GM21526 (cell line): ENCODE measurements at regions not wholly inside any gene's neighbourhood (a gene's known extent, or its start where the extent isn't known, plus 50 kb on each side); places are given as distances from the start of the nearest gene placed in this dataset.
"Not testable (repeated sequence)": the region's sequence is repeated elsewhere in the genome, so short reads cannot be mapped to it uniquely, and the experiment has no call there.

Source experiments
- ATAC-seq: cut with Tn5 transposase; IDR thresholded peaks from one replicate; pipeline ENCODE4 v1.9.1; 2021; ENCODE audit warnings: moderate library complexity; ENCODE audit not compliant: unreplicated experiment, low FRiP score

DNA sequence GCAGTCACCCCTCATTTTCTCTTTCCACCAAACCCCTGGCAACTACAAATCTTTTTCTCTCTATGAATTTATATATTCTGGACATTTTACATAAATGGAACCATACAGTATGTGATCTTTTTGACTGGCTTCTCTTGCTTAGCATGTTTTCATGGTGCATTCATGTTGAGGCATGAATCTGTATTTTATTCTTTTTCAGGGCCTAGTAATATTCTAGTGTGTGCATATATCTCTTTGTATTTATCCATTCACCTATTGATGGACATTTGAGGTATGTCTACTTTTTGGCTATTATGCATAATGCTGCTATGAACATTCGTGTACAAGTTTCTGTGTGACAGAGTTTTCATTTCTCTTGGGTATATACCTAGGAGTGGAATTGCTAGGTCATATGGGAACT is 78.2 kb downstream of the HACD1 start:
- ATAC-seq, result no peak

DNA sequence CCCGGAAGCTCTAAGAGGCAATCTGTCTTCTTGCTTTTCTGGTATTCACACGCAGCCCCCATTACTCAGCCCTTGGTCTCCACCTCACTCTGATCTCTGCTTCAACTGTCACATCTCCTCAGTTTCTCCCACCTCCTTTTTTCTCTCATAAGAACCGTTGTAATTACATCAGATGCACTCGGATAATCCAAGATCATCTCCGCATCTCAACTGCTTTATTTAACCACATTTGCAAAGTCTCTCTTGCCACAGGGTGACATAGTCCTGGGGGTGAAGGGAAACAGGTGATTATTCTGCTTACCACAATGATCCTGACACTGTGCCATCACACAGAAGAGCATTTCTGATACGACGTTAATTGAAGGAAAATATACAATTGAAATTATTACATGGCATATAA is 79.9 kb downstream of the HACD1 start:
- ATAC-seq, result no peak

- ATAC-seq, result no peak
Measured at GRCh38 chr10:17536221-17536620, 81.0 kb downstream of the HACD1 start.

DNA sequence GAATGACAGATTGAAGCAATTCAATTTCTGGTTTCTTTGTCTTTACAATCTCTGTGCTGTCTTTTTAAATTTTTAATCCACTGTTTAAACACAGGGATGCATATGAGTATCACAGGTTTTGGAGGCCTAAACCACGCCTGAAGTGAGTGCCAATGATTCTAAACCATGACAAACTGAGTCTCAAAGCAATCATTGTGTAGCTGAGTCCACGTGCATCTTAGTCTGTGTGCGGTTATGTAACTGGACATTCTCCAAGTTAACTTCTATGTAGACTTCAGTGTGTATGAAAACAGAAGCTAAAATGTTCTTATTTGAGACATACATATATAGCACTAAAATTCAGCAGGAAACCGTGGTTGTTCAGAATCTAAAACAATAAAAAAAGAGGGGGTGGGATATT is 79.3 kb upstream of the ST8SIA6 start:
- no peak for ATAC-seq

DNA sequence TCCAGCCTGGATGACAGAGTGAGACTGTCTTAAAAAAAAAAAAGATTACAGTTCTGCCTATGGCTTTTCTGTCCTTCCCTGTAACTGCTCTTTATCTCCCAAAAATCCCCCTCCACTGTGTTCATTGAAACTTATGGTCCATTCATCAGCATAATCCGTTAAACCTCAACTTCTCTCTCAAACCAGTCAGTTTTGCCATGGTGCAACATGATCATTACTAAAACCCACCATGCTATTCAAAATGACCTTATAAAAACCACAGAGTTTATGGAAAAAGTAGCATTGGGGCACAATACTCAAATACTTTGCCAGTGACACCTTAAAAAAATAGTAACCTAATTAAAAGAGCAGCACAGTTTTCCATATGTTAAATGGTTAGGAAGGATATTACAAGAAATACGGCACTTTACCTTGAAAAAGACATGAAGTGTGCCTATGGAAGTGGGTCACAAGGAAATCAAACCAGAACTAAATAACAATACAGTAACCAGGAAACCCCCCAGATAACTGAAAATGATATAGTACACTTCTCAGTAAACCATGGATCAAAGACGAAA is 74.0 kb upstream of the ST8SIA6 start:
- no peak for ATAC-seq

- ATAC-seq, result no peak
Measured at GRCh38 chr10:17527514-17528146, 73.2 kb upstream of the ST8SIA6 start.

DNA sequence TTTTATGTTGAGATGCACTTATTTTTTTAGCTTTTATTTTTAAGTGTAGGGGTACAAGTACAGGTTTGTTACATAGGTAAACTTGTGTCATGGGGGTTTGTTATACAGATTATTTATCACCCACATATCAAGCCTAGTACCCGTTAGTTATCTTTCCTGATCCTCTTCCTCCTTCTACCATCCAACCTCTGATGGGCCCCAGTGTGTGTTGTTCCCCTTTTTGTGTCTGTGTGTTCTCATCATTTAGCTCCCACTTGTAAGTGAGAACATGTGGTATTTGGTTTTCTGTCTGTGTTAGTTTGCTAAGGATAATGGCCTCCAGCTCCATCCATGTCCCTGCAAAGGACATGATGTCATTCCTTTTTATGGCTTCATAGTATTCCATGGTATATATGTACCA is 72.2 kb upstream of the ST8SIA6 start:
- ATAC-seq, result not testable (repeated sequence)

GRCh38 chr10:17523917-17524316 is 69.5 kb upstream of the ST8SIA6 start:
- no peak for ATAC-seq

DNA sequence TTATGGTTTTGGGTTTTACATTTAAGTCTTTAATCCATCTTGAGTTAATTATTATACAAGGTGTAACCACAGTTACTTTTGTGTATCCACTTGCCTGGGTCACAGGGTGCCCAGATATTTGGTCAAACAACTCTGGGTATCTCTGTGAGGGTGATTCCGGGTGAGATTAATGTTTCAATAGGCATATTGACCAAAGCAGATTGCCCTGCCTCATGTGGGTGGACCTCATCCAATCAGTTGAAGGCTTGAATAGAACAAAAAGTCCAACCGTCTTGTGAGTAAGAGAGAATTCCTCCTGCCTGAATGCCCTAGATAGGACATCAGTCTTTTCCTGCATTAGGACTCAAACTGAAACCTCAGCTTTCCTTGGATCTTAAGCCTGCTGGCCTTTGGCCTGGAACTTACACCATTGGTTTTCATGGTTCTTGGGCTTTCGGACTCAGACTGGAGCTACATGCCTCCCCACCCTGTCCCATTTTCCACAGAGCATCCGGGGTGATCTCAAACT is 68.9 kb upstream of the ST8SIA6 start:
- ATAC-seq, result no peak

DNA sequence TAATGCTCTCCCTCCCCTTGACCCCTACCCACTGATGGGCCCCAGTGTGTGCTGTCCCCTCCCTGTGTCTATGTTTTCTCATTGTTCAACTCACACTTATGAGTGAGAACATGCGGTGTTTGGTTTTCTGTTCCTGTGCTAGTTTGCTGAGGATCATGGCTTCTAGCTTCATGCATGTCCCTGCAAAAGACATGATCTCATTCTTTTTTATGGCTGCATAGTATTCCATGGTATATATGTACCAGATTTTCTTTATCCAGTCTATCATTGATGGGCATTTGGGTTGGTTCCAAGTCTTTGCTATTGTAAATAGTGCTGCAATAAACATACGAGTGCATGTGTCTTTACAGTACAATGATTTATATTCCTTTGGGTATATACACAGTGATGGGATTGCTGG is 67.9 kb upstream of the ST8SIA6 start:
- not testable (repeated sequence) for ATAC-seq

DNA sequence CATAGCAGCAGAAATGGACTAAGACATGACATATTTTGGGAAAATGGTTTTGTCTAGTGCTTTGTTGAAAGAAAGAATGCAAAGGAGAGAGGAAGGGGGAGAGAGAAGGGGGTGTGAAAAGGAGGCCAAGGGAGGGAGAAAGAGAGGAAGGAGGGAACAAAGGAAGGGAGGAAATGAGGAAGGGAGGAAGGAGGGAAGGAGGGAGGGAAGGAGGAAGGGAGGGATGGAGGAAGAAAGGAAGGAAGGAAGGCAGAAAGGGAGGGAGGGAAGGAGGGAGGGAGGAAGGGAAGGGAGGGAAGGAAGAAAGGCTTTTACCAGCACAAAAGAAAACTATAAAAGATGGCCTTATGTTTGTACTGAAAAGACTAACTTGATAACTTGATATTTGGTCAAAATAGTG is 65.1 kb upstream of the ST8SIA6 start:
- no peak for ATAC-seq

GRCh38 chr10:17518338-17518737 is 63.9 kb upstream of the ST8SIA6 start:
- no peak for ATAC-seq

GRCh38 chr10:17516376-17516775 is 62.0 kb upstream of the ST8SIA6 start:
- ATAC-seq, result no peak

DNA sequence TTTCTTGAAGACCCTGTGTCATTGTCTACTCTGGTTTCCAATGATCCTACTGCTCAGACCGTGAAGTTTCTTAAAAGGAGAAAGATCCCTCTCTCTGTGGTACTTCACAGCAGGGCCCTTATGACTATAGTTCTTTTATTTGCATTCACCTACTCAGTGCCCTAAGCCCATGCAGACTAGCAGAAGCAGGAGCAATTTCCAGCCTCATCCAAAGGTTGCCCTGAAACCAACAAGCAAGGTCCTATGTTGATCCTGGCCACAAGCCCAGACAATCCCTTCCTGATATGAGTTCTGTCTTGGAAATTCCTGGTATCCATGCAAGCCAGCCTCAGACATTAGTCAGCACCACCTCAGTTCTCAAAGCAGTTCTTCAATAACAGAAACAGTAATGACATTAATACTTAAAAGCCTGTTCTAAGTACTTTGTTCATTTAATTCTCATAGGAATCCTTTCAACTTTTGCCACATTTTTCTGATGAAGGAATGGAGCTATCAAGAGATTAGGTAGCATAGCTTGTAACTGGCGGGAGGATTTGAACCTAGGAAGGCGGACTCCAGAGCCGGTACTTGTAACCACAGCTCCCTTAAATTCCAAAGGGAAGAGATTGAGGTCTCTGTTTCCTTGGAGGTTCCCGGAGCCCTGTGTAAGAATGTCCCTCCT is 58.1 kb upstream of the ST8SIA6 start:
- ATAC-seq, result no peak

DNA sequence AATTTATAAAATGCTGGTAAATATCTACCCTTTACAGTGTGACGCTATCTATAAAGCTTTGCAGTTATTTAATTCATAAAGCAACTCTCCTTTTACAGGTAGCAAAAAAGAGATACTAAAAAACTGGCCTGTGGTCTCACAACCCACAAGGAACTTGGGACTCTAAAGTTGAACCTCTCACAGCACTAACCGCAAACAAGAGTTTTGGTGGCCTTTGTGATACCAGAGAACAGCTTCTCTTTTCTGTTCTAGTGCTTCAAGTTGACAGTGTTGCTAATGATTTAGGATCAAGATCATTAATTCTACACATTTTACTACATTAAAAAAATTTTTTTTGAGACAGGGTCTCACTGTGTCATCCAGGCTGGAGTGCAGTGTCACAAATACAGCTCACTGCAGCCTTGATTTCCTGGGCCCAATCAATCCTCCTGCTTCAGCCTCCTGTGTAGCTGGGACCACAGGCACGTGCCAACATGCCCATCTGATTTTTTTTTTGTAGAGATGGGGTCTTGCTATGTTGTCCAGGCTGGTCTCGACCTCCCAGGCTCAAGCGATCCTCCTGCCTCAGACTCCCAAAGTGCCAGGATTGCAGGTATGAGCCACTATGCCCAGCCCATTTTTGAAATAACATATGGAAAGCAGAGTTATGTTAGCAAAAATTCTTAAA is 56.0 kb upstream of the ST8SIA6 start:
- peak; percentile 77 for ATAC-seq

GRCh38 chr10:17507538-17507937 is 53.1 kb upstream of the ST8SIA6 start:
- no peak for ATAC-seq

GRCh38 chr10:17506856-17507471 is 52.6 kb upstream of the ST8SIA6 start:
- ATAC-seq, result no peak

GRCh38 chr10:17506390-17506789 is 52.0 kb upstream of the ST8SIA6 start:
- no peak for ATAC-seq

DNA sequence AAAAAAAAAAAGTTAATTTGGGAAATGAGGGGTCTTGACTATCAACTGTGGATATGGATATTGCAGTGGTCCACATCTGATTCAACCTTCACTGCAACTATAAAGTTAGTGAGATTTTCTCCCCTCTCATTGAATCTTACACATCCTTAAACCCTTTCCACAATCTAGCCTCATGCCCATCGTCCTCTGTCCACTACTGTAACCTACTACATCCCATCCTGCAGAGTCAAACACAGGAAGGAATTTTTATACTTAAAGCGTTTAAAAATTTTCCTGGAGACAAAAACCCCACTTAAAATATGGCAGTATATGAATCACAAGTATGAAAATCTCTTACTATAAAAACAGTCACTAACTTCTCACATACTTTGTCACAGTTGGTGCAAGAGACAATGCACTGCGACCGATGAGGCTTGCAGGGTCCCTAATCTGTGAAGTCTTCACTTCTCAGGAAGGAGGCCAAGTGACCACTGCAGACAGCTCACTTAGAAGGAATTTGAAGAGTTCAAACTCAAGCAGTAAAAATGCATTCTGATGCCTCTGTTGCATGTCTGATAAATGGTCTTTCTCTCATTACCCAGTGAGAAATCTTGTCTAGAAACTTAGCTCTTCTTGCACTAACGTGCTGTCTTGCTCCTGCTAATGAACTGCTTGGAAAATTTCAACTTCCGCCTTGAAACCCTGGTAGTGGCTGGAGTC is 50.3 kb upstream of the ST8SIA6 start:
- ATAC-seq, result no peak
